ENCODE measurements at regions not wholly inside any gene's neighbourhood (a gene's known extent, or its start where the extent isn't known, plus 50 kb on each side); places are given as distances from the start of the nearest gene placed in this dataset.
"Not testable (repeated sequence)": the region's sequence is repeated elsewhere in the genome, so short reads cannot be mapped to it uniquely, and the experiment has no call there.

DNA sequence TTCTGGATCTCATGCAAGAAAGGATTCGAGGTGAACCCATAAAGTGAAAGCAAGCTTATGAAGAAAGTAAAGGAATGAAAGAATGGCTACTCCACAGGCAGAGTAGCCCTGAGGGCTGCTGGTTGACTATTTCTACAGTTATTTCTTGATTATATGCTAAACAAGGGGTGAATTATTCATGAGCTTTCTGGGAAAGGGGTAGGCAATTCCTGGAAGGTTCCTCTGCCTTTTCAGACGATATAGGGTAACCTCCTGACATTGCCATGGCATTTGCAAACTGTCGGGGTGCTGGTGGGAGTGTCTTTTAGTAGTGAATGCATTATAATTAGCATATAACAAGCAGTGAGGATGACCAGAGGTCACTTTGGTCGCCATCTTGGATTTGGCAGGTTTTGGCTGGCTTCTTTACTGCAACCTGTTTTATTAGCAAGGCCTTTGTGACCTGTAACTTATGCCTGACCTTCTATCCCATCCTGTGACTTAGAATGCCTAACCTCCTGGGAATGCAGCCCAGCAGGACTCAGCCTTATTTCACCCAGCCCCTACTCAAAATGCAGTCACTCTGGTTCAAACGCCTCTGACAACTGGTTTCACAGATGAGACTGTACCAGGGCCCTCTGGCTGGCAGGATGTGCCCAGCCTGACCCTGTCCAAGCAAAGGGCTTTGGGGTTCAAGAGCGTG lies 157.7 kb upstream of the SFSWAP start:
- ATAC-seq = no peak

DNA sequence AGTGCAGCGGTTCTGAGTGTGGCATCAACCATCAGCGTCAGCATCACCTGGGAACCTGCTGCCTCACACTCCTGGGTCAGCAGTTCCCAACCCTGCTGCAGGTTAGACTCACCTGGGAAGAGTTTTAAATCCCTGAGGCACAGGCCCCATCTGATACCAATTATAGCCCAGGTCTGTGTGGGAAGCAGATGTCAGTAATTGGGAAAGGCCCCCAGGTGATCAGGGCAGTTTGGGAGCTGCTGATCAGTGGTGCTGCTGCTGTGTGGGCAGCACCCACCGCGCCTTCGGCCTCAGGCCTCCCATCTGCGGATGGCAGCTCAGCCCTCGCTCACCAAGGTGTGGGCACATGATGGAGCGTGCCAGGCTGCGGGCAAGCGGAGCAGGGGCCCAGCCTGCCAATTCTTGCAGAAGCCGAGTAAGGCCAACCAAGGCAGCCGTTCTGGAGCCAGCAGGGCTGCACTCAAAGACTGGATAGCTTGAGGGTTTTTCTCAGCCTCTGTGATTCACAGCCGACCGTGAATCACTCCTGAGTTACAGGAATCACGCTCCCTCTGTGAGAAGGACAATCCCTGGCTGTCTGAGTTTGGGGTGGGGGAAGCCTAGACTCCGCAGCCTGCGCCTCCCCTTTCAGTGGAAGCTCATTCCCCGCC lies 155.6 kb upstream of the SFSWAP start:
- ATAC-seq (no peak), DNase-seq (ENCODE audit: low spot score) (no peak)

More for the DNA sequence above, 157.7 kb upstream of the SFSWAP start:
- DNase-seq (ENCODE audit: low spot score) = no peak

DNA sequence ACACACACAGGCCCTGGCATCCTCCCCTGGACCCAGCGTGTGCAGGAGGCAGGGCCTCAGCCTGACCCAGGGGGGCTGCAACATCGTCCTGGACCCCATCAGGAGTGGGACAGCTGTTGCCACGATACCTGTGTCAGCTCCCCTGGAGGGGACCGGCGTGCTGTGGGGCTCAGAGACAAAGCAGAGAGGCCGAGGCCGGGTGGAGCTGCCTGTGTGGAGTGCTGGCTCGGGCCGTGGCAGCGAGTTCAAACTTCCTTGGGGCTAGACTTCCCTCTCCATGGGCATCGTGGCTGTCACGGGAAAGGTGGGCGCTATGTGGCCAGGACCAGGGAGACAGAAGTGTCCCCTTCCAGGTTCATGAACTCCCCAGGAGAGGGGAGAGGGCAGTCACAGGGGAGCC lies 155.0 kb upstream of the SFSWAP start:
- ATAC-seq = no peak
- no peak for DNase-seq (ENCODE audit: low spot score)

DNA sequence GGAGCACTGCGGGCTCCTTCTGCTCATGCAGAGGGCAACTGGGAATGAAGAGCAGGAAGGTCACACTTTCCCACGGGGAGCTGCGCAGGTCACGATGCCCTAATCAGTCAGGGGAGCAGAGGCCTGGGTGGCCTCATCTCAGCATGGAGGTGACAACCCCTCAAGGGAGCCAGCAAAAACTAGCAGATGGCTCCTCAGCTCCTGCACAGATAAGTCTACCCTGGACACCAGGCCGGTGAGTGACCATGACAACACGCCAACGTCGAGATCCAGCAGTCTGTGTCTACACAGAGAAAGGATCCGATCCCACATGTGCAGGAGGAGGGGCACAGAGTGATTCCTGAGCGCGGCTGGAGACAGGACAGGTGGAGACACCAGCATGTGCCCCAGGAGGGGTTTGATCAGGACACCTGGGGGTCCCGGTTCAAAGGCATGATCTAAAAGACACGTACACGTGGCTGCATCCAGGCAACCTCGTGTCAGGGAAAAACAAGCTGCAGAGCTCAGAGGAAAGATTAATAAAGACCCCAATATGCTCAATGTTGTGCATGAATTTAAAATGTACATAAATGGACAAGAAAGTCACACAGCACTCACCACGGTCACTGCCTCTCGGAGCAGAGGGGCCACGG lies 153.7 kb upstream of the SFSWAP start:
- DNase-seq (ENCODE audit: low spot score) (no peak), ATAC-seq (no peak)

DNA sequence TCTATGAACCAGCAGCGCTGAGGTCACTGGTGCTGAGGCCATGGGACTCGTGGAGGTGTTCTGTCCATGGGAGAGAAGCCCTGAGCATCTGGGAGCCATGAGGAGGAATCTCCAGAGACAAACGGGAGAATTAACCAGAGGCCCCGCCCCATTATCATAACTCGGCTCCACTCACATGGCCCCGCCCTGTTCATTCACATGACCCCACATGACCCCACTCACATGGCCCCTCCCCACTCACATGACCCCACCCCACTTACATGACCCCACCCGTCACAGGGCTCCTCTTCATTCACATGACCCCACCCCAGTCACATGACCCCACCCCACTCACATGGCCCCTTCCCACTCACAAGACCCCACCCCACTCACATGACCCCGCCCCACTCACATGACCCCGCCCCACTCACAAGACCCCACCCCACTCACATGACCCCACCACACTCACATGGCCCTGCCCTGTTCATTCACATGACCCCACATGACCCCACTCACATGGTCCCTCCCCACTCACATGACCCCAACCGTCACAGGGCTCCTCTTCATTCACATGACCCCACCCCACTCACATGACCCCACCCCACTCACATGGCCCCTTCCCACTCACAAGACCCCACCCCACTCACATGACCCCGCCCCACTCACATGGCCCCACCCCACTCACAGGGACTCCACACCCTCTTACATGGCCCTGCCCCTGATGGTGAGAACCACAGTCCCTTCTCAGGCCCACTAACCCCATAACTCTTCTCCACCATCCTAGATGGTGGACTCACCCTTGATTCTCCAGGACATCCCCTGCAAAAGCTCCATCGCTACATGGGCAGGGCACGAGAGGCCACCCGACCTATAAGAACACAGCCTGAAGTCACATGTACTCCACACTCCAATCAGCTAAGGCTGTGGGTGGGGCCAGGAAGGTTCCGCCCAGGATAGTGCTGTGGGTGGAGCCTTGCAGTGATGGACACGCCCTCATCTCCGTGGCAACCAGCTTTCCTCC lies 151.1 kb upstream of the SFSWAP start:
- ATAC-seq = no peak
- no peak for DNase-seq (ENCODE audit: low spot score)

DNA sequence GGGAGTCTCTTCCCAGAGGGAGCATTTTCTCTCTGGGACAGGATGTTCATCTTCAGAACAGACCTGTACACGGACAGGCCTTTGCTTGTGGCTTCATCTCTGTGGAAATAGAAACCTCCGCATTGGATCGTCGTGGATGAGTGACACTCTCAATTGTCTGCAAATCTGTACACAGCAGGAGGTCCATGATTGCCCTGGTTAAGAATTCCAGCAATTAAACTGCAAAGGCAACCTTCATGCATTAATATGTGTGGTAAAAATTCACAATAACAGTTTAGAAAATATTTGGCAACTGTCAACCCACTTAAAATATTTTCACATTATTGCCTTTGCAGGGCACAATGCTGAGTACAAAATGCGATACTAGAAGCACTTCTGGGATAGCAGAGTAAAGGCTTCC lies 149.8 kb upstream of the SFSWAP start:
- ATAC-seq (no peak), DNase-seq (ENCODE audit: low spot score) (no peak)

DNA sequence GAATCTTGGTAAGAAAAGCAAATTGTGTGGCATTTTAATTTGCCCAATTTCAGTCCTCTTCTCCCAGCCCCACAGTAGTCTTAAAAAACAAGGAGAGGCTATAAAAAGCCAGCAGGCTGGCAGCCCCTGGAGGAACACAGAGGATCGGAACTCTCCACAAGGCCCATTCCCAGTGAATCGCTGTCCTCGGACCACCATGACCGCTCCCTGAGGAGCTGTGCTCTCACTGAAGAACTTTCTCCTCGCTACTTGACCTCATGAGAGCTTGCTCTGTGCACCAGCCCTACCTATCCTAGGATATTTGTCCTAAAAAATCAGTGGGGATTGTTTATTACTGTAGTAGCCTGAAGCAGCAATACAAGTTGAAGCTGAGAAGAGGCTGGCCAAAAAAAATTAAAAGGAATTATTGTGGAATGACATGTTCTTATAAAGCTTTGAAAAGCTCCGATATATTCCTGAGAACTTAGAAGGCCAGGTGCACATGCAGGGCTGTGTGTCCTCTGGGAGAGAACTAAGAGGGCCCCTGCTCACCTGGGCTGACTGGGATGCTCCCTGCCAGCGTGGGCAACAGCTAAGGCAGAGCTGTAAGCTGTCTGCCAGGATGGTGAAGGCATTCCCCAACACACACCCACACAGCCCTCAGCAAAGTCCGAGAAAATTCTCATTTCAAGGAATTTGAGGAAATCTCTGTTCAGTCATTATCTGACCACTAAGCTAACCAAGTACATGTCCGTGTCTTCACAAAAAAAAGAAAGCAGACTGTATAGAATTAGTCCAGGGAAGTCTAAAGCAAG lies 148.8 kb upstream of the SFSWAP start:
- ATAC-seq = no peak

DNA sequence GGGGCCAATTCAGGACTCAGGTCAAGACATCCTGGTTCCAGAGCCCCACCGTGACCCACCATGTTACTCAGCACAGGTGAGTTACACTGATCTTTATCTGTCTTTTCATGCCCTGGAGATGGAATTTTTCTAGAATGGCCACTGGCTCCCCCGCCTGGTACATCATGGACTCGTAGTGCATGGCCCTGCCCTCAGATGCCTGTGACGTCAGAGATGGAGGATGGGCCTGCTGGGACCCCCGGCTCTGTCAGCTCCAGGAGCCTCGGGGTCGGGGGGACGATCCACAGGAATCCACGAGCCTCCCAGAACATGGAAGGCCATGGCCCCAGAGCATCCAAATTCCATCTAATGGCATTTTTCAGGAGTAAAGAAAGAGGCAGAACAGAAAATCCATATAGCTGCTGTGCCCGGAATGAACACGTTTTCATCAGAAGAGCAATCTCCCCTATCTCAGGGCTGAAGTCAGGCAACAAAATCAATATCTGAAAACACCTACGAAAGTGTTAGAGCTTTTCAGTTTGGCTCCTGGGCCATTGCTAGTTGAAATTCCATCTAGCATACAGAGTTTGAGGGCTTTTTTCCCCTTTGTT lies 146.7 kb upstream of the SFSWAP start:
- ATAC-seq; DNase-seq (ENCODE audit: low spot score): not testable (repeated sequence)

More for the DNA sequence above, 148.8 kb upstream of the SFSWAP start:
- no peak for DNase-seq (ENCODE audit: low spot score)

DNA sequence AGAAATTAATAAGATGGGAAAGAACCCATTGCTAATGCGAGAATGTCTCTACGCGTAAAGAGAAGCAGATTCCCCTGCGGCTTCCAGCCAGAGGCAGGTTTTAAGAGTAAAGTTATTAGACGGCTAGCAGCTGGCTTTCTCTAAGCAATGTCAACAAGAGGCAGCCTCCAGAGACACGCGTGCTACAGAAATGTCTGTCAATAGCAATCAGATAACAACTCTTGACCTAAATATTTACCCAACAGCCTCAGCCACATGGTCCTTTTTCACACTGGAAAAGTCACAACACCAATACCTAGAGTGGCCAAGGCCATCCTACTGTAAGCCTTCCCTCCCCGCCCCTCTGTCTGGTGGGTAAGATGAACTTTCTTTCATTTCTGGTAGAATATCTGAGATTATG lies 146.0 kb upstream of the SFSWAP start:
- ATAC-seq (no peak), DNase-seq (ENCODE audit: low spot score) (no peak)

DNA sequence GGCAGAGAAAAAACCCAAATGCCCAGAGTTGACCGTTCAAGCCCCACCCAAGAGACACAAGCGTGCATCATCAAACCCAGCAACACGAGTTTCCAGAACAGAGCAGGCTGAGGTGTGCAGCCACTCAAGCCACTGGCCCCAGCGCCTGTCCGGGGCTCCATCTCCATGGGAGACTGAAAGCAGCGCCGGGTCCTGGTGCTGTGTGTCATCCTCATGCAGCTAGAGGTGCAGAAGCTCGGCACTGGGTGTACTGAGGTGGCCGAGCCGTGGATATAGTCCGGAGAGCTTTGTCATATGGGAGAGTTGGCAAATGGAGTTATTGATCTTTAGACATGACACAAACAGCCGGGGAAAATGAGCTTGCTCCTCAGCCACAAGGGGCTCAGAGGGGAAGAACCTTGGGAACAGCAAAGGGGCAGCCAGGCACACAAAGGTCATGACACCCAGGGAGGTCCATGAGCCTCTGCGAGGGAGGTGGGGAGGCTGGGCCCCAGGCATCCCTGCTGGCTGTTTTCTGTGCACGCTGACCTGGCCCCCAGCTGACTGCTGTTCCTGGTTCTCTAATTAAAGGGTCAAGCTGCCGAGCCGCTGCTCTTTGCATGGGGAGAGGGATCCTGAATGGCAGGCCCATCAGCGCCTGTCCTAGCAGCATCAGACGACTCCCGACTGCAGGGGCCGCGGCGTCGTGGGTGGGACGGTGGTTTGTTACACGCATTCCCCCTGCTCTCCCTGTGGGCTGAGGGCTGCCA lies 145.4 kb upstream of the SFSWAP start:
- ATAC-seq (no peak), DNase-seq (ENCODE audit: low spot score) (no peak)

DNA sequence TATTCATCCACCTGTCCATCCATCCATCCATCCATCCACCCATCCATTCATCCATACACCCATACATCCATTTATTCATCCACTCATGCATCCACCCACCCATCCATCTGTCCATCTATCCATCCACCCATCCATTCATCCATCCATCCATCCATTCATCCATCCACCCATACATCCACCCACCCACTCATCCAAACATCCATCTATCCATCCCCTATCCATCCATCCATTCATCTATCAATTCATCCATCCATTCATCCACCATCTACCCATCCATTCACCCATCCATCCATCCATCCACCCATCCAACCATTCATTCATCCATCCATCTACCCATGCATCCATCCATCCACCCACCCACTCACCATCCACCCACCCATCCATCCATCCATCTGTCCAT lies 142.6 kb upstream of the SFSWAP start:
- DNase-seq (ENCODE audit: low spot score) (no peak), ATAC-seq (no peak)

DNA sequence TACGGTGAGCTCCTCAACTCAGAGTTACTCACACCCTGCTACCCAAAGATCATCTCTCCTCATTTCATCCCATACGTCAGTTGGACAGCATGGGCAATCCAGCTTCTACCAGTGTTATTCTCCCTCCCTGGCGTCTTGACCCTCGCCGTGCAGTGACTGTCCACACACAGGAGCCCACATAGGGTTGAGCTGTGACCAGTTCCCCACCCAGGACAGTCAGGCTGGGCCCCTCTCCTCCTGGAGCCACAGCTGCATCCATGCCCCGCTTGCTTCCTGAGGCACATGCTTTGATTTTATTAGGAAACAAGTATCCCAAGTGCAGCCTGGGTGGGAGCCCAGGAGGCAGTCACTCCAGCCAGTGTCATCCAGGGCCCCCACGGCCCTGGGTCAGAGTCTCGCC lies 140.3 kb upstream of the SFSWAP start:
- ATAC-seq = no peak
- no peak for DNase-seq (ENCODE audit: low spot score)

DNA sequence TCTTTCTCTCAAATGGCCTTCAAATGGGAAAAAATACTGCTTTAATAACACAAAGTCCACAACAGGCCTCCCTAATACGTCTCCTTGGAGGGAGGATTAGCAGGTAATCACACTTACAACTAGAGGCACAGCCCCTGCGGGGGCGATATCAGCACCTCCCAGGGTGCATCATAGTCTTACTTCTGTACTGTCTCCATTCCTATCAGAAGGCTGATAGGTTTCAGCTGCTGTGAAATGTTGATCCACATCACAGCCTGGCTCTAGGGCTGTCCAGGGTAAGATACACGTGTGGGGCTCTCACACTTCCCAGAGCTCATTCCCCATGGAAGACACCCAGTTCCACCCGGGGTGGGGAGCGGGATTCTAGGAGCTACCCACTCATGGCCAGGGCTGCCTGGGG lies 139.1 kb upstream of the SFSWAP start:
- DNase-seq (ENCODE audit: low spot score) = no peak
- no peak for ATAC-seq

DNA sequence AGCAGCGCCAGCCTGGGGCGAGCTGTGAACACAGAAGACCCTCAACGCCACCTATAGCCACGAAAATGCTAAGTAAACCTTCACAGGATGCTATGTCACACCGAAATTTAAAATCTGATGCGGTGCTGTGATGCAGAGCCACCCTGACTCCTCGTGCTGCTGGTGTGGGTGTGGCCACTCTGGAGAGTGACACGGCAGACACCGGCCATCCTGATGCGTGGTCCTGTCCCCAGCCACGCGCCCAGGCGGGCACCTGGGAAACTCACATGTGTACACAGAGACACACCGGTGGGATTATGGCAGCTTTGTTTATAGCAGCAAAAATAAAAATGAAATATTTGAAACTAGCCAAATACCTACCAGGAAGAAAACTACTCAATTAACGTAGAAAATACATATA lies 138.3 kb upstream of the SFSWAP start:
- no peak for ATAC-seq
- no peak for DNase-seq (ENCODE audit: low spot score)

DNA sequence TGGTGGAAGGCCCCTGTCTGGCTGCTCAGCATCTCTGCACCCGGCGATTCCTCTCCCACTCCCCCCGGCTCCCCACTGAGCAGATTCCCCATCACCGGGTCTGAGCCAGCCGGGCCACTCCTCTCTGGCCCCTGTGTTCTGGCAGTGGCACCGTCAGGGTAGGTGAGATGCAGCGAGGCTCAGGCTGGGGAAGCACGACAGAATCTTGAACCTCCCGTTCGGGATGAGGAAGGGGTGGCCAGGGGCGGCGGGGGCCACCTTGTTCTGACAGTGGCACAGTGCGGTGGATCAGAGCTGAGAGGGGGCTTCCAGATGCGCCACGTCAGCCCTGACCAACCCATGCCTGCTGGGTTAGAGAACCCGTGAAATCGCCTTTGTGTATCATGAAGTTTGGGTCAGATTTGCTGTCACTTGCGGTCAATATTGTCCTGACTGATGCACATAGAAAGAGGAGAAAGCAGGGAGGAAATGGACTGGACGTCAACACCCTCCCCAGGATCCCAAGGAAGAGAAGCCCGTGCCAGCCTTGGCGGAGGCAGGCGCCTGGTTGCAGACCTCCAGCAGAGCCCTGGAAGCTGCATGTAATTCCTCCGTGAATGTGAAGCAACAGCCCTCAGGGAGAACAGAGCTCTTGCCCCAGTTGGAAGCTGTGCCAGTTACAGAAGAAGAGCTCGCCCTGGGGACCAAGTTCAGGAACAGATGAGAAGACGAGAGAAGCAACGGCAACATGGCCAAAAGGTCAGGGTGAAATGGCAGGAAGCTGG lies 137.1 kb upstream of the SFSWAP start:
- no peak for DNase-seq (ENCODE audit: low spot score)
- ATAC-seq = no peak

DNA sequence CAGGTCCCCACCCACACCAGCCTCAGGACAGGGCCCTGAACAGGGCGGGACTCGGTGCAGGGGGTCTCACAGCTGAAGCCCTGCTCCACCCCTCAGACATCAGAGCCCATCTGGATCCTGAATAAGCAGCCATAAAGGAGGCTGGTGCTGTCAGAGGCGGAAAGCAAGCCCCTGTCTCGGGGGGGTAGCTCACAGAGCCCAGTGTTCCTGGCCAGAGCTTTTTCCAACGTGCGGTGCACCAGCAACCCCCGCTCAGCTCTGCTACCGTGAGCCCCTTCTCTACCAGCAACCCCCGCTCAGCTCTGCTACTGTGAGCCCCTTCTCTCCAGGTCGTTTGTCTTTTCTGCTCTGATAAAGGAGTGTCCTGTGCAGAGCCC lies 136.5 kb upstream of the SFSWAP start:
- no peak for DNase-seq (ENCODE audit: low spot score)
- ATAC-seq = no peak

DNA sequence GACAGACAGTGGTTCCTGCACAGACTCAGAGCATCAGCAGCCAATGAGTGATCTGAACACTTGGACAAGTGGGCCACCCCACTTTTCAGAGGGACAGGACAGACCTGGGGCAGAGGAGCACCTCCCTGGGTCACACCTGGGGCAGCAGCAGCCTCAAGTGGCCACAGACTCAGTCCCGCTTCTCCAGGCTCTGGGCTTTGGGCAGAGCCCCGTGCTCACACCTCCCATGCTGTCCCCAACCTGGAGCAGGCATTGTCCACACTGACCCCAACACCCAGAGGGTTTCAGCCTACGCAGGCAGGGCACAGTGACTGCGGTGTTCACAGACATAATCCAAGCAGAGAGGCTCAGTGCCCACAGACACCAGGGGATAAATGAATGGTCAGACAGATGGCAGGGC lies 135.5 kb upstream of the SFSWAP start:
- no peak for DNase-seq (ENCODE audit: low spot score)
- ATAC-seq = no peak

DNA sequence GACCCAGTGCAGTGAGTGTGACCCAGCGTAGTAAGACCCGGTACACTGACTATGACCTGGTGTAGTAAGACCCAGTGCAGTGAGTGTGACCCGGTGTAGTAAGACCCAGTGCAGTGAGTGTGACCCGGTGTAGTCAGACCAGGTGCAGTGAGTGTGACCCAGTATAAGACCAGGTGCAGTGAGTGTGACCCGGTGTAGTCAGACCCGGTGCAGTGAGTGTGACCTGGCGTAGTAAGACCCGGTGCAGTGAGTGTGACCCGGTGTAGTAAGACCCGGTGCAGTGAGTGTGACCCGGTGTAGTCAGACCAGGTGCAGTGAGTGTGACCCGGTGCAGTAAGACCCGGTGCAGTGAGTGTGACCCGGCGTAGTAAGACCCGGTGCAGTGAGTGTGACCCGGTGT lies 134.2 kb upstream of the SFSWAP start:
- not testable (repeated sequence) for DNase-seq (ENCODE audit: low spot score); ATAC-seq

DNA sequence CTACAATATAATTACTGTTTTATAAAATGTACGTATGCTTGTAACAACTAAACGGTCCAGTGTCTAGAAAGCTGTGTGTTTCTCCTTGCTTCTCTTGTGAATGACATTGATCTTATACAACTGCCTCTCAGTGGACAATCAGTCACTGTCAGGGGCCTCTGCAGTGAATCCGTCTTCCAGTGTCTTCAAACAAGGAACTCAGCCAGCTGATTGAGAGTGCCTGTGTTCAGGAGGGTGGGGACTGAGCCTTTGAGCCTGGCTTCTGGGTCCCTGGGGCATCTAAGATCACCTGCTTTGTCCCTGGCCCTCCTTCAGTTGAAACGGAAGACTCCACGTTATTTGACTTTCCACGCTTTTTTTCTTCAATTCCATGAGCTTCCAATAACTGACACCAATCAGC lies 133.1 kb upstream of the SFSWAP start:
- DNase-seq (ENCODE audit: low spot score) (no peak), ATAC-seq (no peak)
